H1 (cell line): ENCODE measurements at regions not wholly inside any gene's neighbourhood (a gene's known extent, or its start where the extent isn't known, plus 50 kb on each side); places are given as distances from the start of the nearest gene placed in this dataset.

Source experiments
- BRCA1 ChIP-seq: IDR thresholded peaks from 2 replicates; pipeline ENCODE4 v1.6.1; 2012; ENCODE audit warnings: low read depth, low read length, improper control_type of control experiment
- EGR1 ChIP-seq: IDR thresholded peaks from 2 replicates; pipeline ENCODE4 v1.6.1; 2011; ENCODE audit warnings: low read depth, low read length, borderline replicate concordance
- EP300 ChIP-seq, 2 experiments: IDR thresholded peaks; 1 replicate in 1 of 2; 2 replicates in 1 of 2; pipeline ENCODE4 v1.6.1; 2011 to 2012; ENCODE audit warnings: low read depth in 2 of 2, low read length in 2 of 2, mild to moderate bottlenecking in 2 of 2, borderline replicate concordance in 1 of 2, inconsistent platforms in 1 of 2, moderate library complexity in 1 of 2
- EZH2 ChIP-seq: fragments of 200-600 bp; sonication (generic); IDR thresholded peaks from 2 replicates; pipeline ENCODE4 v1.7.1; 2012; ENCODE audit warnings: low read depth, mild to moderate bottlenecking, moderate library complexity, low read length, inconsistent platforms; ENCODE audit not compliant: severe bottlenecking
- RXRA ChIP-seq: IDR thresholded peaks from 2 replicates; pipeline ENCODE4 v1.6.1; 2011; ENCODE audit warnings: low read depth, mild to moderate bottlenecking, low read length, moderate library complexity; ENCODE audit not compliant: insufficient read depth
- SRF ChIP-seq: IDR thresholded peaks from 2 replicates; pipeline ENCODE4 v1.6.1; 2011; ENCODE audit warnings: mild to moderate bottlenecking, low read depth, low read length, moderate library complexity
- TCF12 ChIP-seq: IDR thresholded peaks from 2 replicates; pipeline ENCODE4 v1.6.1; 2011; ENCODE audit warnings: low read depth, mild to moderate bottlenecking, low read length
- TF ChIP-seq, protein P1 (sequence below), 3 experiments: IDR thresholded peaks; 1 replicate in 2 of 3; 2 replicates in 1 of 3; pipeline versions ENCODE4 v1.5.1 to v1.6.1; 2011; ENCODE audit warnings: low read length in 3 of 3, mild to moderate bottlenecking in 3 of 3, inconsistent platforms in 2 of 3, low read depth in 1 of 3, moderate library complexity in 1 of 3; ENCODE audit not compliant: insufficient read depth in 1 of 3; ENCODE audit errors: control extremely low read depth in 1 of 3

DNA sequence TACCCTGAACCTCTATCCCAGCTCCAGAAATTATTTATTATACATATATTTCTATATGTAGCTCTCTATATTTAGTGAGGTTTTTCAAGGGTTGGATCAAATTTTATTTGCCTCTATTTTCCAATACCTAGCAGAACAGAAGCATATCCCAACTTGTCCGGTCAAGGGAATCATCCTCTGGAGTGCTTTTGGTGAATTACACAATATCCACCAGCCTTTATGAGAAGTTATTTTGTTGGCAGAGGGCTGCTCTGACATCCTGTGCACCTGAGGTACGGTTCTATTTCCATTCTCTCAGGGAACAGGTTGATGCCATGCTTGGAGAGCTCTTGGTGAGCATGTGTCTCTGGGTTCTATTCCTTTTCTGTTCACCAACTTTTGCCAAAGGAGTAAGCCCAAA is 1056.4 kb downstream of the GALC start:
- TF ChIP-seq TCF12 (no peak), EZH2 (no peak), EGR1 (no peak), EP300 (IDR thresholded peaks at IDR 0.05; ENCODE audit: borderline replicate concordance in 1 of 2, low read depth in 2 of 2, low read length in 2 of 2) (no peak), RXRA (no peak), BRCA1 (no peak), SRF (no peak)
- TF ChIP-seq, protein P1, sequence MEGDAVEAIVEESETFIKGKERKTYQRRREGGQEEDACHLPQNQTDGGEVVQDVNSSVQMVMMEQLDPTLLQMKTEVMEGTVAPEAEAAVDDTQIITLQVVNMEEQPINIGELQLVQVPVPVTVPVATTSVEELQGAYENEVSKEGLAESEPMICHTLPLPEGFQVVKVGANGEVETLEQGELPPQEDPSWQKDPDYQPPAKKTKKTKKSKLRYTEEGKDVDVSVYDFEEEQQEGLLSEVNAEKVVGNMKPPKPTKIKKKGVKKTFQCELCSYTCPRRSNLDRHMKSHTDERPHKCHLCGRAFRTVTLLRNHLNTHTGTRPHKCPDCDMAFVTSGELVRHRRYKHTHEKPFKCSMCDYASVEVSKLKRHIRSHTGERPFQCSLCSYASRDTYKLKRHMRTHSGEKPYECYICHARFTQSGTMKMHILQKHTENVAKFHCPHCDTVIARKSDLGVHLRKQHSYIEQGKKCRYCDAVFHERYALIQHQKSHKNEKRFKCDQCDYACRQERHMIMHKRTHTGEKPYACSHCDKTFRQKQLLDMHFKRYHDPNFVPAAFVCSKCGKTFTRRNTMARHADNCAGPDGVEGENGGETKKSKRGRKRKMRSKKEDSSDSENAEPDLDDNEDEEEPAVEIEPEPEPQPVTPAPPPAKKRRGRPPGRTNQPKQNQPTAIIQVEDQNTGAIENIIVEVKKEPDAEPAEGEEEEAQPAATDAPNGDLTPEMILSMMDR (IDR thresholded peaks at IDR 0.05; ENCODE audit: control extremely low read depth in 1 of 3, insufficient read depth in 1 of 3, low read depth in 1 of 3, low read length in 3 of 3), result no peak
